ENCODE measurements at regions not wholly inside any gene's neighbourhood (a gene's known extent, or its start where the extent isn't known, plus 50 kb on each side); places are given as distances from the start of the nearest gene placed in this dataset.

GRCh38 chr1:25091658-25092057, 140.6 kb downstream of the SYF2 start:
- no peak overlapping the region for H3K27ac Mint-ChIP-seq
- H3K27me3 Mint-ChIP-seq = peaks cover 4% of the 10 kb centered on the region
- DNase-seq = no peak
- POLR2A ChIA-PET = interaction anchor here (1.7 kb wide), 1 partner anchor 10 kb away, joined by 4 read pairs; no protein-coding TSS in a partner anchor
- no peak for ATAC-seq (ENCODE audit: low read depth)
- H3K36me3 Mint-ChIP-seq = peaks cover 13% of the 10 kb centered on the region
- peaks cover 4% of the 10 kb centered on the region for H3K9me3 Mint-ChIP-seq
- no peak overlapping the region for H3K4me3 Mint-ChIP-seq
- peaks cover 49% of the 10 kb centered on the region for H3K4me1 Mint-ChIP-seq

GRCh38 chr1:25090707-25091422, 141.4 kb downstream of the SYF2 start:
- no peak overlapping the region for H3K4me3 Mint-ChIP-seq
- no peak for DNase-seq
- peaks cover 4% of the 10 kb centered on the region for H3K27me3 Mint-ChIP-seq
- POLR2A ChIA-PET = interaction anchor here (0.5 to 1.7 kb wide), 3 partner anchors 10 to 1102 kb away, joined by 3 to 6 read pairs (median 4); no protein-coding TSS in a partner anchor
- H3K36me3 Mint-ChIP-seq = peaks cover 13% of the 10 kb centered on the region
- peaks cover 4% of the 10 kb centered on the region for H3K9me3 Mint-ChIP-seq
- ATAC-seq (ENCODE audit: low read depth) = no peak
- H3K27ac Mint-ChIP-seq = peak overlapping the region; percentile 39
- H3K4me1 Mint-ChIP-seq = peaks cover 41% of the 10 kb centered on the region

GRCh38 chr1:25089772-25090171, 142.5 kb downstream of the SYF2 start:
- Mint-ChIP-seq H3K9me3 (peaks cover 3% of the 10 kb centered on the region), H3K27me3 (peaks cover 13% of the 10 kb centered on the region), H3K36me3 (peaks cover 11% of the 10 kb centered on the region), H3K4me3 (no peak overlapping the region), H3K27ac (no peak overlapping the region), H3K4me1 (peaks cover 30% of the 10 kb centered on the region)
- DNase-seq (no peak), ATAC-seq (ENCODE audit: low read depth) (no peak)
- POLR2A ChIA-PET = no interaction called here

GRCh38 chr1:25088946-25089345, 143.4 kb downstream of the SYF2 start:
- Mint-ChIP-seq H3K36me3 (peaks cover 4% of the 10 kb centered on the region), H3K4me3 (no peak overlapping the region), H3K27me3 (peaks cover 13% of the 10 kb centered on the region), H3K4me1 (peaks cover 23% of the 10 kb centered on the region), H3K9me3 (peaks cover 2% of the 10 kb centered on the region), H3K27ac (no peak overlapping the region)
- POLR2A ChIA-PET = no interaction called here
- ATAC-seq (ENCODE audit: low read depth) (no peak), DNase-seq (no peak)

- Mint-ChIP-seq H3K9me3 (no peaks in the 10 kb centered on the region), H3K36me3 (peaks cover 2% of the 10 kb centered on the region), H3K27ac (no peak overlapping the region), H3K27me3 (peaks cover 13% of the 10 kb centered on the region), H3K4me1 (peaks cover 18% of the 10 kb centered on the region), H3K4me3 (no peak overlapping the region)
- no peak for ATAC-seq (ENCODE audit: low read depth)
- DNase-seq = no peak
- POLR2A ChIA-PET = no interaction called here
Measured at GRCh38 chr1:25088180-25088701, 144.1 kb downstream of the SYF2 start.

GRCh38 chr1:25086518-25087079, 145.7 kb downstream of the SYF2 start:
- ATAC-seq (ENCODE audit: low read depth) = no peak
- no peak for DNase-seq
- Mint-ChIP-seq H3K27ac (no peak overlapping the region), H3K4me1 (peaks cover 10% of the 10 kb centered on the region), H3K9me3 (no peaks in the 10 kb centered on the region), H3K36me3 (peaks cover 2% of the 10 kb centered on the region), H3K4me3 (no peak overlapping the region), H3K27me3 (peaks cover 14% of the 10 kb centered on the region)
- POLR2A ChIA-PET = no interaction called here

- Mint-ChIP-seq H3K4me1 (peaks cover 5% of the 10 kb centered on the region), H3K27ac (no peak overlapping the region), H3K9me3 (peaks cover 4% of the 10 kb centered on the region), H3K4me3 (no peak overlapping the region), H3K36me3 (peaks cover 3% of the 10 kb centered on the region), H3K27me3 (peaks cover 24% of the 10 kb centered on the region)
- ATAC-seq (ENCODE audit: low read depth) (no peak), DNase-seq (no peak)
- POLR2A ChIA-PET = no interaction called here
Measured at GRCh38 chr1:25084407-25084806, 147.9 kb downstream of the SYF2 start.

- Mint-ChIP-seq H3K9me3 (peaks cover 4% of the 10 kb centered on the region), H3K27me3 (peaks cover 24% of the 10 kb centered on the region), H3K4me1 (peaks cover 4% of the 10 kb centered on the region), H3K36me3 (peaks cover 3% of the 10 kb centered on the region), H3K27ac (no peak overlapping the region), H3K4me3 (no peak overlapping the region)
- DNase-seq (no peak), ATAC-seq (ENCODE audit: low read depth) (no peak)
- POLR2A ChIA-PET = no interaction called here
Measured at GRCh38 chr1:25083481-25084345, 148.6 kb downstream of the SYF2 start.

GRCh38 chr1:25082995-25083394, 149.3 kb downstream of the SYF2 start:
- DNase-seq = no peak
- no peak for ATAC-seq (ENCODE audit: low read depth)
- Mint-ChIP-seq H3K27me3 (peaks cover 22% of the 10 kb centered on the region), H3K36me3 (peaks cover 1% of the 10 kb centered on the region), H3K27ac (no peak overlapping the region), H3K9me3 (peaks cover 4% of the 10 kb centered on the region), H3K4me3 (no peak overlapping the region), H3K4me1 (peaks cover 3% of the 10 kb centered on the region)
- POLR2A ChIA-PET = no interaction called here

GRCh38 chr1:25082216-25082899, 149.9 kb downstream of the SYF2 start:
- Mint-ChIP-seq H3K9me3 (peaks cover 6% of the 10 kb centered on the region), H3K36me3 (peaks cover 4% of the 10 kb centered on the region), H3K27me3 (peaks cover 22% of the 10 kb centered on the region), H3K27ac (no peak overlapping the region), H3K4me1 (peaks cover 3% of the 10 kb centered on the region), H3K4me3 (no peak overlapping the region)
- DNase-seq = no peak
- POLR2A ChIA-PET = no interaction called here
- no peak for ATAC-seq (ENCODE audit: low read depth)

- Mint-ChIP-seq H3K4me3 (no peak overlapping the region), H3K36me3 (peaks cover 8% of the 10 kb centered on the region), H3K27ac (no peak overlapping the region), H3K4me1 (peaks cover 3% of the 10 kb centered on the region), H3K9me3 (peaks cover 9% of the 10 kb centered on the region), H3K27me3 (peaks cover 22% of the 10 kb centered on the region)
- no peak for ATAC-seq (ENCODE audit: low read depth)
- no peak for DNase-seq
- POLR2A ChIA-PET = no interaction called here
Measured at GRCh38 chr1:25081496-25081895, 150.8 kb downstream of the SYF2 start.

- no peak for DNase-seq
- H3K27ac Mint-ChIP-seq = no peak overlapping the region
- no peak for ATAC-seq (ENCODE audit: low read depth)
- H3K4me3 Mint-ChIP-seq = no peak overlapping the region
- H3K27me3 Mint-ChIP-seq = peaks cover 19% of the 10 kb centered on the region
- POLR2A ChIA-PET = no interaction called here
- H3K4me1 Mint-ChIP-seq = peaks cover 3% of the 10 kb centered on the region
- peaks cover 9% of the 10 kb centered on the region for H3K9me3 Mint-ChIP-seq
- H3K36me3 Mint-ChIP-seq = peaks cover 8% of the 10 kb centered on the region
Measured at GRCh38 chr1:25080294-25081209, 150.5 kb upstream of the RUNX3 start.

Data from activated naive CD8-positive, alpha-beta T cell treated with anti-CD3 and anti-CD28 coated beads, Interleukin-2, amount 10 ng/mL, durations not matched to agents 7 days and 5 days (primary cell).